Hippocampal formation (tissue), 2 donors: ENCODE measurements at regions not wholly inside any gene's neighbourhood (a gene's known extent, or its start where the extent isn't known, plus 50 kb on each side); places are given as distances from the start of the nearest gene placed in this dataset.
"Not testable (repeated sequence)": the region's sequence is repeated elsewhere in the genome, so short reads cannot be mapped to it uniquely, and the experiment has no call there.

Source experiments
- DNase-seq, 2 donors: peaks; one replicate each; lab custom pipeline; 2025; lab: John Stamatoyannopoulos, UW

GRCh38 chr6:85750146-85750545 is 107.5 kb upstream of the SYNCRIP start:
- not testable (repeated sequence) for DNase-seq

DNA sequence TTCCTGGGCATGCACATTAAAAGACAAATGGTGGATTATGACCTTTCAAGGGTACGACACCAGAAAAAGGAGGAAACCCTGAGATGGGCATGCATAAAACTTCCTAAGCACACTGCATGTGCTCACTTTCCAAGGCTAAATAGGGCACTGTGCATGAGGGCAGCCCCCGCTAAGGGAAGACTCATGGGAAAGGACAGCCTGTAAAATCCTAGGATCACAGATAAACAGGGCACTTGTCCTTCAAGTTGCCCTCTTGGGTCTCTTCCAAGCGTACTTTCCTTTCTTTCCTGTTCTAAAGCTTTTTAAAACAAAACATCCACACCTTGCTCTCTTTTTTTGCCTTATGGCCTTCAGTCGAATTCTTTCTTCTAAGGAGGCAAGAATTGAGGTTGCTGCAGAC is 106.5 kb upstream of the SYNCRIP start:
- DNase-seq, result no peak

DNA sequence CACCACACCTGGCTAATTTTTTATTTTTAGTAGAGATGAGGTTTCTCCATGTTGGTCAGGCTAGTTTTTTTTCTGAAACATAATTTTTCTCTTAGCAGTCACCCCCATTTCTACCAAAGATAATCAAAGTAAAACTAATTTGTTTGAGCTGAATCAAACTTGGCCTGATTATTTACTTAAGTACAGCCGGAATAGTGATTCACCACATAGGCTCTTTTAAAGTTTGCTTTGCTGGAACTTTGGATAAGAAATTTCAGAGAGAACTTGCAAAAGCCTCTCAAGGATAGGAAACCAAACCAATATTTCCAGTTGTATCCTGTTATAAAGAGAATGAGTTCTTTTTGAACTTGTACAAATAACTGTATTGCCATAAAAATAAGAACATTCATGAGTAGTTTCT is 105.0 kb upstream of the SYNCRIP start:
- no peak for DNase-seq

GRCh38 chr6:85747093-85747492 is 104.4 kb upstream of the SYNCRIP start:
- no peak for DNase-seq

- DNase-seq, result no peak
Observed at GRCh38 chr6:85744433-85744970, 101.8 kb upstream of the SYNCRIP start.

- no peak for DNase-seq
Observed at GRCh38 chr6:85726206-85726605, 83.5 kb upstream of the SYNCRIP start.

- DNase-seq, result no peak
Observed at GRCh38 chr6:85715797-85716196, 73.1 kb upstream of the SYNCRIP start.

DNA sequence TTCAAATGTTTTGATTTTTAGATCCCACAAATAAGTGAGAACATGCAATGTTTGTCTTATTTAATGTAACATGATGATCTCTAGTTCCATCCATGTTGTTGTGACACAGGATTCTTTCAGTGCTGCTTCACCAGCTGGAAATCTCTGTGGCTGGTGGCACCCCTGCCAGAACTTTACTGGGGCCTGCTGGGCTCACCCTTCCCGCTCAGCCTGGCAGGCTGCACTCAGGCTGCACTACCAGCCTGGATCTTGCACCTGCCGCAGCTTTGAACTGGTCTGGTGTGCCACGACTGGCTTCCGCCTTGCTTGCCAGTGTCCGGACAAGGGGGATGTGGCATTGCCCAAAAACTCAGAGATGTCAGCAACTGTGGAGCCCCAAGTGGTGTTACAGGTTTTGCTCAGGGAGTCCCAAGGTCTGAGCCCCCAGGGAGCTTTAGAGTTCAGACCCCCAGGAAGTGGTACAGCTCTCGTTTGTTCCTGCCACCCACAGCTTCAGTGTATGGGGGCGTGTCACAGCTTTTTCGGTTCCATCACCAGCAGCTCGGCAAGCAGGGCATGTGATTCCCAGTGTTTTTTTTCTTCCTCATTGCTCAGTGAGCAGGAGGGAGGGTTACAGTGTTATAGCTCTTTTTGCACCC is 72.3 kb upstream of the SYNCRIP start:
- no peak for DNase-seq

DNA sequence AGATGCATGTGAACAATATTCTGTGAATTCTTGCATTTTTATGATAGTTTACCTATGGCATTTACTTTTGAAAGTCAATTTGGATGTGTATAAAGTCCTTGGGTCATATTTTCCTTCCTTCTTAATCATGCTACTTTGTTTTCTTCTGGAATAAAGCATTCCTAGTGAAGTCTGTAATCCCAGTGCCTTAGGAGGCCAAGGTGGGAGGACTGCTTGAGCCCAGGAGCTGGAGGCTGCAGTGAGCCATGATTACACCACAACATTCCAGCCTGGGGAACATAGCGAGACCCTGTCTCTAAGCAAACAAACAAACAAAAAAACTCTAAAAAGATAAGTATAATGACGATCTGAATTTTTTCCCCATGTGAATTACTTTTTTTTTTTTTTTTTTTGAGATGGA is 69.7 kb upstream of the SYNCRIP start:
- DNase-seq, result no peak

GRCh38 chr6:85707515-85708145 is 64.9 kb upstream of the SYNCRIP start:
- DNase-seq, result not testable (repeated sequence)

- DNase-seq, result no peak
Observed at GRCh38 chr6:85706272-85706671, 63.6 kb upstream of the SYNCRIP start.

GRCh38 chr6:85705220-85705619 is 62.5 kb upstream of the SYNCRIP start:
- DNase-seq, result no peak

GRCh38 chr6:85703406-85703805 is 60.7 kb upstream of the SYNCRIP start:
- no peak for DNase-seq
